ENCODE measurements at regions not wholly inside any gene's neighbourhood (a gene's known extent, or its start where the extent isn't known, plus 50 kb on each side); places are given as distances from the start of the nearest gene placed in this dataset.
A peak's percentile ranks its signal among the peaks of the same experiment; 100 is the strongest.
"Not testable (repeated sequence)": the region's sequence is repeated elsewhere in the genome, so short reads cannot be mapped to it uniquely, and the experiment has no call there.

DNA sequence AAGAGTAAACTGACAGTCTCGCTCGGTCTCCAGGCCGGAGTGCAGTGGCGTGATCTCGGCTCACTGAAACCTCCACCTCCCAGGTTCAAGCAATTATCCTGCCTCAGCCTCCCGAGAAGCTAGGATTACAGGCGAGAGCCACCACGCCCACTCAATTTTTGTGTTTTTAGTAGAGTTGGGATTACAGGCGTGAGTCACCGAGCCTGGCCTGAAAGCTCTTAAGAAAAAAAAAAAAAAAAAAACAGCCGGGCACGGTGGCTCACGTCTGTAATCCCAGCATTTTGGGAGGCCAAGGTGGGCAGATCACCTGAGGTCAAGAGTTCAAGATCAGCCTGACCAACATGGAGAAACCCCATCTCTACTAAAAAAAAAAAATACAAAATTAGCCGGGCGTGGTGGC lies 55.3 kb upstream of the THOC2 start:
- DNase-seq (ENCODE audit: low spot score): not testable (repeated sequence)

DNA sequence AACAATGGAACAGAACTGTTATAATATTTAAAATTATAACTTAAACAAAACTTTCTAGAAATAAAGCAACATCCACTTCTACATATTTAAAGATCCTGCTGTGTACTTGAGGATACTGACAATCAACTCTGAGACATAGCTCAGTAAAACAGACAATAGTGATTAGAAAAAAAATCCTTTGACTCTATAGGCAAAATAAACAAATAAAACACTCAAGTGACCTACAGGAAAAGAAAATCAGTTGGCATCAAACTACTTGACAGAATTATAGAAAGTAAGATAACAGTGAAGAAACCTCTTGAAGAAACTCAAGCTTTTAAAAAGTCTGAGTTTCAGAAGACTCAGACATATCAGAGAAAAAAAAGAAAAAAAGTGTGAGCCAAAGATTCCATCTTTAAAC lies 55.9 kb upstream of the THOC2 start:
- no peak for DNase-seq (ENCODE audit: low spot score)

DNA sequence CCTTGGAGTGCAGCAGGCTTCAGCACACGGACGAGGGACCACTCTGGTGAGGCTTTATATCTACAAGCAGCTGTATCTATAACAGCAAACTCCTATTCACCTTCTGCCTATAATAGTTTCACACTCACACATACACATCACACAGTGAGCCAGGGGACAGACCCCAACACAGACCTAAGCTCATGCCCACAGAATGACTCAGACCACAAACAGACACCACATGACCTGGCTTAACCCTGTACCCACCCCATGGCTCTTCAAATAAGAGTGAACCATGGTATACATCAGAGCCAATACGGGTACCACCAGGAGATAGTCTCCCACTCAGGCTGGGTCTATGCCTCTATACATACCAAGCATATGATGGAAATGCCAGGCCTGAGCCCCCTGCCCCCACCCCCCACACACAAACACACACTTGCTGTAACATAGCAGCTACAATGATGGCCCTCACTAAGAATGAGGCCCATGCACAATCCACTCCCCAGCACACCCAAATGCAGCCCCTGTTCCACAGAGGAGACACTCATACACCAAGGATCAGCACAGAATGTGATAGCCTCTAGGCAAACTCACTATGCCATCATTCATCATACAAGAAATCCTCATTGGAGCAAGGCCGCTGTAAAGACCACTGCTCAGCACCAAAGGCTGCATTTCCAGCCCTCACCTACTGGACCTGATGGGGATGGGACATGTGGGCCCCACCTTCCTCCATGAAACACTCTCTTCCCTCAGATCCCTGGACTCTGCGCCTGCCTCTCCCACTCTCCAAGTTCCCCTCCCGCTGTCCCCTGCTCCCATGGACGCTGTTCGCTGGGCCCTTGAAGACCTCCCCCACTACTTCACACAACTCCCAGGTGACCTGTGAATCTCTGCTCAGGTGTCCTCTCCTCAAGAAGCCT lies 62.1 kb upstream of the XIAP start:
- DNase-seq (ENCODE audit: low spot score): no peak

DNA sequence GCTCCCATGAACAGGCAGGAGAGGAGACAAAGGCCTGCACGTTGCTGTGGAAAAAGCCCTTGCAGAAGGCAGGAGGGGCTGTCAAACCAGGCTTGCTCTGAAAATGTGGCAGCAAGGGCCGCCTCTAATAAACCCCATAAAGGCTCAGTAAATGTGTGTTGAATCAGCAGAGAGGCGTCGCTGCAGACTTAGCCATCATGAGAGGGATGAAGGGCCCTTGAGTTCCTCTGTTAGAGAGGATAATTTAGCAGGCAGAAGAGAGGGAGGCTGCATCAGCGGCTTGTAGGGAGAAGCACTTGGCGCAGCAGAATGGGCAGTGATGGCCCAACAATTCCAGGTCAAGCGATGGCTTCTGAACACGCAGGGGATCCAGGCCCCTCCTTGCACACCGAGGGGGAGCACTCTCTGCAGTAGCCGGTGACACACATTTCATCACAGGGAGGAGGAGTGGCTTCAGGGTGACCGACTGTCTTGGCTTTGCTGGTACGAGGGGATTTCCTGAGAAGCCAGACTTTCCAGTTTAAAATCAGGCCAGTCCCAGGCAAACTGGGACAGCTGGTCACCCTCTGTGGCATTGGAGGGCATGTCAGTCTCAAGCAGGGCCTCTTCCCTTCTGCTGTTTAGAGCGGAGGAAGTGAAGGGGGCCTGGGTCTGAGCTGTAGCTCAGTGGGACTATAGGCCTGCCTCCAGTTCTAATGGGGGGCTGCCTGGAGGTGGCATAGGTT lies 61.0 kb upstream of the XIAP start:
- not testable (repeated sequence) for DNase-seq (ENCODE audit: low spot score)

DNA sequence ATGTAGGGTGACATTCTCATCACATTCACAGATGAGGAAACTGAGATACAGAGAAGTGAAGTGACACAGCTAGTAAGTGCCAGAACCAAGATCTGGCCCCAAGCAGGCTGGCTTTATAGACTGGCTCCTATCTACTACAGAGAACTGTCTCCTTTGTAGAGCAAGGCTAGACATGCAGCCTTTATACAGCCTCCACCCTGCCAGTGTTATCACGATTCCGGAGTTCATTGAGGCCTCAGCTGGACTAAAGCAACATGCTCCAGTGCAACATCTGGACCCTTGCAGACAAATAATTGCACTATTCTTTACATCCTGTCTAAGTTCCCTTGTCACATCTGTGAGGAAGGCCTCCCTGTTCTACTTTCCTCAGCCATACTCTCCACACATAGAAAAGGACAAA lies 58.0 kb upstream of the XIAP start:
- DNase-seq (ENCODE audit: low spot score): no peak

DNA sequence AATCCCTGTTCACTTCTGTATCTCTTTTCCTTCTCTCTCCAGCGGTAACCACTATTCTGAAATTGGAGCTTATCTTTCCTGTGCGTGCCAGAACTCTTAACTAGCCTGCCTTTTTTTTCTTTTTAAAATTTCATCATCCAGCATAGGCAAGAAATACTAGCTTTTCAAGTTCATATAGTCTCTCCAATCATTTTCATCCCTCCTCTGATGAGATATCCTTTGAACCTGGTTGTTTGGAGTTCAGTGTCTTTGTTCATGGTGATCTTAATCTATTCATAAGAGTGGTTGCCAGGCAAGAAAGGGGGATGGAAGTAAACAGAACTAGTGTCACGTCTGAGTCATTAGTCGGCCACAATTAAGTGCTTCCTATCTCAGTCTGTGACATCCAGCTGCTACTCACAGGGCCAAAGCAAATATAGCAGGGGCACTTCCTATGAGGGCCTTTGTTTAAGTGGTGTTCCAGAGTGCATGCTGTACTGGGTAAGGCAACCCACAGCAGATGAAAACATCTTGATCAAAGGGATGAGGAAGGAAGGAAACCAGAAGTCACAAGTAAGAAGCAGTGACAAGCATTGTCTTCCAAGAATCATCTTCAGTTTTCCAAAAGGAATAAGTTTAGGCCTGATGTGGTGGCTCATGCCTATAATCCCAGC lies 56.4 kb upstream of the XIAP start:
- DNase-seq (ENCODE audit: low spot score): peak; percentile 60

DNA sequence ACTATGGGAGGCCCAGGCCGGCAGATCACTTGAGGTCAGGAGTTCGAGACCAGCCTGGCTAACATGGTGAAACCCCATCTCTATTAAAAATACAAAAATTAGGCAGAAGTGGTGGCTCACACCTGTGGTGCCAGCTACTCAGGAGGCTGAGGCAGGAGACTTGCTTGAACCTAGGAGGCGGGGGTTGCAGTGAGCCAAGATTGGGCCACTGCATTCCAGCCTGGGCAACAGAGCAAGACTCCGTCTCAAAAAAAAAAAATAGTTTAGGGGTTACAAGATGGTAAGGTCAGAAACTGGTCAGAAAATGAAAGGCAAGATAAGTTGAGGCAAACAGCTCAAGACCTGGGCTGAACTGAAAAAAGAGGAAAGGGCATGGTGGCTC lies 55.9 kb upstream of the XIAP start:
- DNase-seq (ENCODE audit: low spot score): not testable (repeated sequence)

DNA sequence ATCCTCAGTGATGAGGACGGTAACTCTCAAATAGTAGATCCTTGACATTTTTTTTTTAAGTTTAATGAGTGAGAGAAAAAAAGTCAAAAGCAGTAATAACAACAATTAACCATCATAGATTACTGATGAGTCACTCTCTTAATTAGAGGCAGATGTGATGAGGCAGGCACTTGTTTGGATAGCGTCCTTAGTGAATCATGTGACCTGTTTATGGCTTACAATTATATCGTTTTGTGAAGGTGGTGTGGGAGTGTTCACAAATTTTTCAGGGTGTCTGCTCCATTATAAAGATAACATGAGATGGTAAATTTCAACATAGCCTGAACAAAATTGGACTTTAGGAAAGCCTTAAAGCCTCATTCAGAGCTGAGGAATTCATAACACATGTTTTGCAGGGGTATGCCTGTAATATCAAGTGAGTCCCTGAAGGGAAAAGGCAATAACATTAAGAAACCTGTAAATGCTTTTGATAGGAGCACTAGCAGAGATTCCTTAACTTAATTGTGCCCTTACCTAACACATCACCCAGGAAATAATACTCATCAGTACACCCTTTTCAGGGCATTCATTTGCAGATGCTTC lies 51.9 kb upstream of the XIAP start:
- DNase-seq (ENCODE audit: low spot score): peak; percentile 41

DNA sequence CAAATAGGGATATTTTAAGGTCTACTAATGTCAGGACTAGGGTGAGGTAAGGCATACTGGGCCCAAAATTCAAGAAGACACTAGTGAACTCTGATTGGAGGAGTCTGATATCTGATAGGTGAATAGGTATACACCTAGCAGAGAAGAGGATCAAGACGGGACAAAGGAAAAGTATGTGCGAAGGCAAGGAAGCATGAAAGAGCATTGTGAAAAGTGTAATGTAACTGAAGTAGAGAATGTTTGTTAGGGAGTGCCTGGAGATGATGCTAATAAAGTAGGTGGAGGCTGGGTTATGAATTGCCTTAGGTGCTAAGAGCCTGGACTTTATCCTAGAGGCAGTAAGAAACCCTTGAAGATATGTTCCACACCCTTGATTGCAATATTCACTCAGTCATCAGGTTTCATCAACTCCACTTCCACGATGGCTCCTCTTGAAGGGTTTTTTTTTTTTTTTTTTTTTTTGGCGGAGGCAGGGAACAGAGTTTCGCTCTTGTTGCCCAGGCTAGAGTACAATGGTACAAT lies 49.9 kb upstream of the XIAP start:
- DNase-seq (ENCODE audit: low spot score): no peak

Measured in umbilical cord (tissue), 1 donor.